Neural cell (in vitro differentiated cells): ENCODE measurements at regions not wholly inside any gene's neighbourhood (a gene's known extent, or its start where the extent isn't known, plus 50 kb on each side); places are given as distances from the start of the nearest gene placed in this dataset.

Experiments used
- H2AFZ ChIP-seq: fragments of 200-600, 300-800 bp; sonication (generic), shearing (Covaris generic); 2 replicates; pipeline ENCODE4 v1.6.0; 2014; ENCODE audit warnings: low read depth, mild to moderate bottlenecking, antibody characterized with exemption, low read length, moderate library complexity
- H3F3A ChIP-seq: fragments of 200-600 bp; shearing (Covaris generic); 2 replicates; pipeline ENCODE4 v1.6.1; 2016; ENCODE audit warnings: mild to moderate bottlenecking, moderate library complexity, mixed read lengths, antibody characterized with exemption, low read length; ENCODE audit not compliant: insufficient read depth, poor library complexity, severe bottlenecking
- H3K27ac ChIP-seq: fragments of 200-600, 300-800 bp; sonication (generic), shearing (Covaris generic); 2 replicates; pipeline ENCODE4 v1.5.1; 2014; ENCODE audit warnings: mild to moderate bottlenecking, low read length, moderate library complexity
- H3K27me3 ChIP-seq: fragments of 300-800, 200-600 bp; sonication (generic), shearing (Covaris generic); 2 replicates; pipeline ENCODE4 v1.6.0; 2014; ENCODE audit warnings: mild to moderate bottlenecking, low read depth, low read length, moderate library complexity; ENCODE audit not compliant: insufficient read depth
- H3K36me3 ChIP-seq: fragments of 300-800, 200-600 bp; sonication (generic), shearing (Covaris generic); 2 replicates; pipeline ENCODE4 v1.5.1; 2014; ENCODE audit warnings: mild to moderate bottlenecking, antibody characterized with exemption, low read length, moderate library complexity; ENCODE audit not compliant: insufficient read depth
- H3K4me2 ChIP-seq: fragments of 300-800, 200-600 bp; sonication (generic), shearing (Covaris generic); 2 replicates; pipeline ENCODE4 v1.6.0; 2014; ENCODE audit warnings: mild to moderate bottlenecking, low read length
- H3K4me3 ChIP-seq: fragments of 300-800, 200-600 bp; sonication (generic), shearing (Covaris generic); 2 replicates; pipeline ENCODE4 v1.5.1; 2014; ENCODE audit warnings: mild to moderate bottlenecking, low read length, moderate library complexity
- H3K79me2 ChIP-seq: fragments of 200-600 bp; shearing (Covaris generic); replicated peaks from 2 replicates; pipeline ENCODE4 v1.6.0; 2014; ENCODE audit warnings: mild to moderate bottlenecking, low read length, moderate library complexity; ENCODE audit not compliant: insufficient read depth
- H3K9ac ChIP-seq: fragments of 300-800, 200-600 bp; sonication (generic), shearing (Covaris generic); 2 replicates; pipeline ENCODE4 v1.6.1; 2016; ENCODE audit warnings: mild to moderate bottlenecking, low read length, mixed read lengths
- H3K9me2 ChIP-seq: fragments of 200-600 bp; shearing (Covaris generic); 2 replicates; pipeline ENCODE4 v1.6.1; 2016; ENCODE audit warnings: mild to moderate bottlenecking, low read length, mixed read lengths; ENCODE audit not compliant: insufficient read depth
- H3K9me3 ChIP-seq: fragments of 200-600, 300-800 bp; sonication (generic), shearing (Covaris generic); 2 replicates; pipeline ENCODE4 v1.6.1; 2016; ENCODE audit warnings: mild to moderate bottlenecking, mixed run types, low read length, moderate library complexity, mixed read lengths
- H4K20me1 ChIP-seq: fragments of 200-600 bp; shearing (Covaris generic); 2 replicates; pipeline ENCODE4 v1.6.1; 2016; ENCODE audit warnings: mild to moderate bottlenecking, mixed run types; ENCODE audit not compliant: insufficient read depth
- CTCF ChIP-seq: fragments of 450-650 bp; IDR thresholded peaks from 2 replicates; pipeline ENCODE4 v1.5.1; 2014; ENCODE audit warnings: antibody characterized with exemption, mild to moderate bottlenecking, moderate library complexity; ENCODE audit not compliant: poor library complexity, severe bottlenecking
- EP300 ChIP-seq: fragments of 450-650 bp; conservative IDR thresholded peaks from 2 replicates; pipeline ENCODE4 v1.6.1; 2014; ENCODE audit warnings: antibody characterized with exemption, mild to moderate bottlenecking, moderate library complexity; ENCODE audit not compliant: poor library complexity, severe bottlenecking
- EZH2 ChIP-seq: fragments of 200-600, 300-800 bp; shearing (Covaris generic), sonication (generic); IDR thresholded peaks from 2 replicates; pipeline ENCODE4 v1.6.1; 2014; ENCODE audit warnings: antibody characterized with exemption, low read length, borderline replicate concordance, mild to moderate bottlenecking; ENCODE audit not compliant: insufficient read depth, poor library complexity, severe bottlenecking
- MXI1 ChIP-seq: fragments of 450-650 bp; conservative IDR thresholded peaks from 2 replicates; pipeline ENCODE4 v1.6.1; 2014; ENCODE audit warnings: antibody characterized with exemption, mild to moderate bottlenecking; ENCODE audit not compliant: poor library complexity, severe bottlenecking
- POLR2AphosphoS5 ChIP-seq: IDR thresholded peaks from 2 replicates; pipeline ENCODE4 v1.6.1; 2012
- RAD21 ChIP-seq: fragments of 450-650 bp; conservative IDR thresholded peaks from 2 replicates; pipeline ENCODE4 v1.6.1; 2014; ENCODE audit warnings: antibody characterized with exemption, mild to moderate bottlenecking, moderate library complexity
- REST ChIP-seq: IDR thresholded peaks from 2 replicates; pipeline ENCODE4 v1.6.1; 2012; ENCODE audit warnings: borderline replicate concordance
- SMC3 ChIP-seq: fragments of 450-650 bp; conservative IDR thresholded peaks from 2 replicates; pipeline ENCODE4 v1.6.1; 2014; ENCODE audit warnings: antibody characterized with exemption, mild to moderate bottlenecking, moderate library complexity; ENCODE audit not compliant: poor library complexity
- TAF1 ChIP-seq: IDR thresholded peaks from 2 replicates; pipeline ENCODE4 v1.6.1; 2012; ENCODE audit warnings: low read depth

GRCh38 chr22:49562685-49563249 lies 264.9 kb downstream of the BRD1 start:
- Histone ChIP-seq H3K79me2 (no peaks in the 10 kb centered on the region), H3K9ac (no peak overlapping the region), H4K20me1 (no peaks in the 10 kb centered on the region), H3K9me3 (no peaks in the 10 kb centered on the region), H3K27me3 (no peaks in the 10 kb centered on the region), H3K36me3 (no peaks in the 10 kb centered on the region), H3K27ac (no peak overlapping the region), H3K9me2 (no peaks in the 10 kb centered on the region), H3F3A (no peaks in the 10 kb centered on the region), H3K4me3 (no peak overlapping the region), H3K4me2 (no peak overlapping the region), H2AFZ (no peak overlapping the region)
- no peak for TF ChIP-seq CTCF
- no peak for TF ChIP-seq REST
- TF ChIP-seq RAD21, result no peak

GRCh38 chr22:49561976-49562375 lies 265.7 kb downstream of the BRD1 start:
- Histone ChIP-seq H3F3A (no peaks in the 10 kb centered on the region), H3K27ac (no peak overlapping the region), H3K27me3 (no peaks in the 10 kb centered on the region), H3K9me2 (no peaks in the 10 kb centered on the region), H3K9ac (no peak overlapping the region), H3K9me3 (no peaks in the 10 kb centered on the region), H3K4me2 (no peak overlapping the region), H4K20me1 (no peaks in the 10 kb centered on the region), H3K79me2 (no peaks in the 10 kb centered on the region), H2AFZ (no peak overlapping the region), H3K4me3 (no peak overlapping the region), H3K36me3 (no peaks in the 10 kb centered on the region)
- TF ChIP-seq TAF1 (no peak), RAD21 (no peak), CTCF (no peak)

- no peaks in the 10 kb centered on the region for H3K9me2 ChIP-seq
- TF ChIP-seq SMC3 (no peak), MXI1 (no peak), POLR2AphosphoS5 (no peak), TAF1 (no peak), CTCF (no peak), EZH2 (no peak), EP300 (no peak)
These were observed 266.3 kb downstream of the BRD1 start for GRCh38 chr22:49561338-49561737.

More at GRCh38 chr22:49561338-49561737, 266.3 kb downstream of the BRD1 start:
- Histone ChIP-seq H3K79me2 (no peaks in the 10 kb centered on the region), H3K27ac (no peak overlapping the region), H3K4me3 (no peak overlapping the region), H3K9me3 (no peaks in the 10 kb centered on the region), H4K20me1 (no peaks in the 10 kb centered on the region), H3K9ac (no peak overlapping the region), H3F3A (no peaks in the 10 kb centered on the region), H3K27me3 (no peaks in the 10 kb centered on the region), H2AFZ (no peak overlapping the region), H3K4me2 (no peak overlapping the region), H3K36me3 (no peaks in the 10 kb centered on the region)
